PFSK-1 (cell line): ENCODE measurements at regions not wholly inside any gene's neighbourhood (a gene's known extent, or its start where the extent isn't known, plus 50 kb on each side); places are given as distances from the start of the nearest gene placed in this dataset.

ENCODE experiments used
- FOXP2 ChIP-seq: optimal IDR thresholded peaks from 2 replicates; pipeline ENCODE3; 2011; ENCODE audit warnings: borderline replicate concordance, control low read depth, inconsistent platforms; ENCODE audit not compliant: insufficient read depth; ENCODE audit errors: extremely low read length, extremely low read depth
- POLR2AphosphoS5 ChIP-seq: IDR thresholded peaks from 2 replicates; pipeline ENCODE4 v1.6.1; 2012; ENCODE audit warnings: low read depth, mild to moderate bottlenecking, control low read depth, low read length, moderate library complexity
- SIN3A ChIP-seq: IDR thresholded peaks from 2 replicates; pipeline ENCODE4 v1.6.1; 2012; ENCODE audit warnings: mild to moderate bottlenecking, low read length, moderate library complexity, borderline replicate concordance; ENCODE audit not compliant: insufficient read depth
- TAF1 ChIP-seq: IDR thresholded peaks from 2 replicates; pipeline ENCODE4 v1.6.1; 2012; ENCODE audit warnings: low read length, control low read depth, borderline replicate concordance; ENCODE audit not compliant: insufficient read depth
- TF ChIP-seq, protein P1 (sequence below), 2 experiments: IDR thresholded peaks; 2 replicates each; pipeline versions ENCODE4 v1.6.1 to v1.8.0; 2011 to 2012; ENCODE audit warnings: low read depth in 2 of 2, low read length in 2 of 2, control low read depth in 1 of 2, inconsistent platforms in 1 of 2, mild to moderate bottlenecking in 1 of 2, moderate library complexity in 1 of 2; ENCODE audit not compliant: insufficient read depth in 1 of 2

DNA sequence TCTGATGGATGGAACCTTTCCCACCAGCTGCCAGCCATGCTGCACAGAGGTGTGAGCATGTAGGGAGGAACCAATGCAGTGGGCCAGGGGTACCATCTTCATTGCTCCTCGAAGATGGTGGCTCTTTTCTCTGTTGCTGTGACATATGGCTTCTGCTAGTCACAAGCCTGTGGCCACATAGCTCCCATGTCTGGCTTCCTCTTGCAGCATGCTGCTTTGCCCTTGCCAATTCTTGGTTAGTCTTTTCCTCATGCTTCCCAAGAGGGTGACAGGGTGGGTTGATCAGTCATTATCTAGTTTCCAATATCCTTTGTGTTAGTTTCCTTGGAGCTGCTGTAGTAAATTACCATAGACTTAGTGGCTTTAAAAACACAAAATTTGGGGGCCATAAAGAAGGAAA is 123.4 kb downstream of the ETS2 start:
- TF ChIP-seq SIN3A (no peak), POLR2AphosphoS5 (no peak)

DNA sequence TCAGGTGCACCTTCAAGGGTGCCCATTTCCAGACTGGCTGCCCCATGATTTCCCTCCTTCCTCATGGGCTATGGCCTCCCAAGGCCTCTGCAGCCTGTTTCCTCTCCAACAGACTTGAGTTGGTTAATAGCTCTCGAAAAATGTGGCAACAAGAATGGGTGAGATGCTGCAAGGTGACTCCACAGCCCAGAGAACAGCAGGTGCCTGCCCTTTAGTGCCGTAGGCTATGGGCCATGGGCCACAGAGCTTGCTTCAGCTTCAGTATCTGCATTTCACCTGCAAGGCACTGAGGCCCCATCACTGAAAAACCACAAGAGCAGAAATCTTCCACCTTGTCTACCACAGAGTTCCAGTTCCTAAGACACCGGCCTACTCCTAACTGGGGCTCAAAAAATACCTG is 122.0 kb downstream of the ETS2 start:
- TF ChIP-seq POLR2AphosphoS5 (no peak), SIN3A (no peak), TAF1 (no peak), FOXP2 (no peak)
- TF ChIP-seq, protein P1, sequence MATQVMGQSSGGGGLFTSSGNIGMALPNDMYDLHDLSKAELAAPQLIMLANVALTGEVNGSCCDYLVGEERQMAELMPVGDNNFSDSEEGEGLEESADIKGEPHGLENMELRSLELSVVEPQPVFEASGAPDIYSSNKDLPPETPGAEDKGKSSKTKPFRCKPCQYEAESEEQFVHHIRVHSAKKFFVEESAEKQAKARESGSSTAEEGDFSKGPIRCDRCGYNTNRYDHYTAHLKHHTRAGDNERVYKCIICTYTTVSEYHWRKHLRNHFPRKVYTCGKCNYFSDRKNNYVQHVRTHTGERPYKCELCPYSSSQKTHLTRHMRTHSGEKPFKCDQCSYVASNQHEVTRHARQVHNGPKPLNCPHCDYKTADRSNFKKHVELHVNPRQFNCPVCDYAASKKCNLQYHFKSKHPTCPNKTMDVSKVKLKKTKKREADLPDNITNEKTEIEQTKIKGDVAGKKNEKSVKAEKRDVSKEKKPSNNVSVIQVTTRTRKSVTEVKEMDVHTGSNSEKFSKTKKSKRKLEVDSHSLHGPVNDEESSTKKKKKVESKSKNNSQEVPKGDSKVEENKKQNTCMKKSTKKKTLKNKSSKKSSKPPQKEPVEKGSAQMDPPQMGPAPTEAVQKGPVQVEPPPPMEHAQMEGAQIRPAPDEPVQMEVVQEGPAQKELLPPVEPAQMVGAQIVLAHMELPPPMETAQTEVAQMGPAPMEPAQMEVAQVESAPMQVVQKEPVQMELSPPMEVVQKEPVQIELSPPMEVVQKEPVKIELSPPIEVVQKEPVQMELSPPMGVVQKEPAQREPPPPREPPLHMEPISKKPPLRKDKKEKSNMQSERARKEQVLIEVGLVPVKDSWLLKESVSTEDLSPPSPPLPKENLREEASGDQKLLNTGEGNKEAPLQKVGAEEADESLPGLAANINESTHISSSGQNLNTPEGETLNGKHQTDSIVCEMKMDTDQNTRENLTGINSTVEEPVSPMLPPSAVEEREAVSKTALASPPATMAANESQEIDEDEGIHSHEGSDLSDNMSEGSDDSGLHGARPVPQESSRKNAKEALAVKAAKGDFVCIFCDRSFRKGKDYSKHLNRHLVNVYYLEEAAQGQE (IDR thresholded peaks at IDR 0.05; ENCODE audit: insufficient read depth in 1 of 2, low read depth in 2 of 2, low read length in 2 of 2): no peak

DNA sequence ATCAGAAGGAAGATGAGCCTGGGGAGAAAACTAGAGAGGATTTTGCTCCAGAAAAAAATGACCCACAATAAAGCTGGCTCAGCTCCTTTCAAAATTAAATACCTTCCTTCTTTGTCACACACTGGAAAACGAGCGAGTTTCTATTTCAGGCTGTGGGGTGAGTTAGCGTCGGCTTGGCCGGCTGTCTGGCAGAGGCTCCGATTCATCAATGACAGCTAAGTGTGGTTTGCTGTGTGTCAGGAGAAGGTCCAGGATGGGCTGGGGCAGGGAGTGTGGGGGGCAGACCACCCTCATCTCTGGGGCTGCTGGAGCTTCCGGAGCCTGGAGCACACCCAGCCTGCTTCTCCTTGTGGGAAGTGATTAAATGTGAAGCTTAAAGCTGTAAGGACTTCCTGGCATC is 120.2 kb downstream of the ETS2 start:
- no peak for TF ChIP-seq FOXP2
- TF ChIP-seq, protein P1 (IDR thresholded peaks at IDR 0.05; ENCODE audit: insufficient read depth in 1 of 2, low read depth in 2 of 2, low read length in 2 of 2): no peak
- TF ChIP-seq POLR2AphosphoS5: no peak
- TF ChIP-seq TAF1: no peak
- no peak for TF ChIP-seq SIN3A

DNA sequence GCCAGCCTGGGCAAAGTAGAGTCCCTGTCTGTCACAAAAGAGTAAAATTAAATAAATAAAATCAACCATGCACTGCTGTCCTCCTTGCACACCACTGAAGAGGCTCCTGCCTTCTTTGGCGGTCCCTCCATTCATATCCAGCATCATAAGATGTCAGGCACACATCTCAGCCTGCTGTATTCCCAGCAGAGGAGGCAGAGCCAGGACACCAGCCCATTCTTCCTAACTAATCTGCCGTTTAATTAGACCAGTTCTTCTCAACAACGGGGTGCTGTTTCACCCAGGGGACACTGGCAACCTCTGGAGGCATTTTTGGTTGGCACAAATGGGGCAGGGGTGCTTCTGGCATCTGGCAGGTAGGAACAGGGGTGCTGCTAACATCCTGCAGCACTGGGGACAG is 119.7 kb downstream of the ETS2 start:
- TF ChIP-seq POLR2AphosphoS5: no peak
- no peak for TF ChIP-seq SIN3A
- TF ChIP-seq, protein P1 (IDR thresholded peaks at IDR 0.05; ENCODE audit: insufficient read depth in 1 of 2, low read depth in 2 of 2, low read length in 2 of 2): no peak
- no peak for TF ChIP-seq FOXP2
- no peak for TF ChIP-seq TAF1

DNA sequence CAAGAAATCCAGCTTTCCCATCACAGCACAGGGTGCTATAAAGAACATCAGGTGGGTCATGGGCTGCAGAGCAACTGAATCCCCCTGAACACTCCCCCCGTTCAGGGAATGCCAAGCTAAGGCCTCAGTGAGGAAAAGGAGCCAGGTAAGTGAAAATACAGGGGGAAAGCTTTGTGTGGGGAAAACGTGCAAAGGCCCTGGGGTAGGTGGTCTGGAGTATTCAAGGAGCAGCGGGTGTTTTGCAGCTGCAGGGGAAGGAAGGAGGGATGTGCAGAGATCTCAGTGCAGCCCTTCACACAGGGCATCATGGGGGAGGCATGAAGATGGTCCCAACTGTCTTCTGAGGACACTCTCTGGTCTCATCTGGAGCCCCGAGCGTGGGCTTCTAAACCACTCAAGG is 119.2 kb downstream of the ETS2 start:
- no peak for TF ChIP-seq TAF1
- TF ChIP-seq SIN3A: no peak
- no peak for TF ChIP-seq POLR2AphosphoS5
- TF ChIP-seq FOXP2: no peak
- TF ChIP-seq, protein P1 (IDR thresholded peaks at IDR 0.05; ENCODE audit: insufficient read depth in 1 of 2, low read depth in 2 of 2, low read length in 2 of 2): no peak
